Stimulated activated CD4-positive, alpha-beta T cell treated with anti-CD3 and anti-CD28 coated beads, TNF-alpha, amount 100 ng/mL, for 4 hours (primary cell): ENCODE measurements at regions not wholly inside any gene's neighbourhood (a gene's known extent, or its start where the extent isn't known, plus 50 kb on each side); places are given as distances from the start of the nearest gene placed in this dataset.

ENCODE experiments used
- DNase-seq, 3 experiments: peaks; one replicate each; pipeline ENCODE4 v3.0.0-alpha.2; 2020; ENCODE audit warnings: low read depth in 3 of 3

DNA sequence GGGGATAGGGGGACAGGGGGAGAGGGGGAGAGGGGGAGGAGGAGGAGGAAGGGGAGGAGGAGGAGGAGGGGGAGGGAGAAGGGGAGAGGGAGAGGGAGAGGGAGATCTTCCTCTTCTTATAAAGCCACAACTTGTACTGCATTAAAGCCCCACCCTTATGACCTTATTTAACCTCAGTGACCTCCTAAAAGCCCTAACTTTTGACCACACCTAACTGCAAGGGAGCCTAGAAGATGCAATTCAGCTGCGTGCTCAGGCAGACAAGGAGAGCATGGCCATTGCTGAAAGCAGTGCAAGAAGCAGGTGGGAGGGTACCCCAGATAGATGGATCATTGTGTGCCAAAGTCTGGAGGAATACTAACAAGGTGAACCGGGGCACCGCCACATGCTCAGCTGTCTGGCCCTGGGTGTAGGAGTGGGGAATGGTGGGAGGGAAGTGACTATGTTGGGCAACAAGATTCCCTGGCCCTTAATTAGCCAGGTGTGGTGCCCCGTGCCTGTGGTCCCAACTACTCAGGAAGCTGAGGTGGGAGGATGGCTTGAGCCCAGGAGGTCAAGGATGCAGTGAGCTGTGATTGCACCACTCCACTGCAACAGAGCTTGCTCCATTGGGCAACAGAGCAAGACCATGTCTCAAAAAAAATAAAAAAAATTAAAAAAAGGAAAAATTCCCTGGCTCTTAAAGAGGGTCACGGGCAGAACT lies 125.4 kb upstream of the BOD1 start:
- DNase-seq: no peak

DNA sequence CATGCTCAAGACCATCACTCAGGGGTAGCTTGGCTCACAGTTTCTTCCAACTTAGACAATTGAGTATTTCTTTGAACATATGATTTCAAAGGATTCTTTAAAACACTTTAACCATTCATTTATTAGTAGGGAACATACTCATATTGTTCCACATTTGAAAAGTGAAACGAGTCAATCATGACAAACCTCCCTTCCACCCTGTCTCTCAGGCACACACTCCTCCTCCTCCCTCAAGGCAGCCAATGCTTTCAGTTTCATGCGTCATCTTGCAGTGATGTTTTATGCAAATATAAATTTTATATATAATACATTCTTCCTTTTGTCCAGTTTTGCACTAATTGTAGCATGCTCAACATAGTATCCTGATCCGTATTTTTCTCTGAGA lies 126.0 kb upstream of the BOD1 start:
- DNase-seq: no peak

GRCh38 chr5:173743641-173744343 lies 127.3 kb upstream of the BOD1 start:
- no peak for DNase-seq

GRCh38 chr5:173744551-173744950 lies 128.1 kb upstream of the BOD1 start:
- no peak for DNase-seq

GRCh38 chr5:173745123-173745522 lies 128.7 kb upstream of the BOD1 start:
- DNase-seq: no peak

DNA sequence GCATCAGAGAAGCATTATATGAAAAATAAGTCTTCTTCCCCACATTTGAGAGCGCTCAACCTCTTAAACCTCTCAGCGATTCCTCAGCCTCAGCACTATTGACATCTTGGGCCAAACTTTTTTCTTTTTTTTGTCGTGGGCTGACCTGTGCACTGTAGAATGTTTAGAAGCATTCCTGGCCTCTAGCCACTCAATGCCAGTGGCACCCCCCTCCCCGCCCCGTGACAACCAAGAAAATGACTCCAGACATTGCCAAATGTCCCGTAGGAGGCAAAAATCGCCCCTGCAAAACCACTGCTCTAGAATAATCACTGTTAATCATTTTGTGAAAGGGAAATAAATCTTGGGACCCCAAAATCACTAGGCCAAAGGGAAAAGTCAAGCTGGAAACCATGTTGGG lies 129.1 kb upstream of the BOD1 start:
- DNase-seq: no peak

- DNase-seq: no peak
These were observed 129.7 kb upstream of the BOD1 start for GRCh38 chr5:173746047-173746646.

- no peak for DNase-seq
These were observed 131.4 kb upstream of the BOD1 start for GRCh38 chr5:173747876-173748275.

GRCh38 chr5:173750538-173751265 lies 134.3 kb upstream of the BOD1 start:
- no peak for DNase-seq

DNA sequence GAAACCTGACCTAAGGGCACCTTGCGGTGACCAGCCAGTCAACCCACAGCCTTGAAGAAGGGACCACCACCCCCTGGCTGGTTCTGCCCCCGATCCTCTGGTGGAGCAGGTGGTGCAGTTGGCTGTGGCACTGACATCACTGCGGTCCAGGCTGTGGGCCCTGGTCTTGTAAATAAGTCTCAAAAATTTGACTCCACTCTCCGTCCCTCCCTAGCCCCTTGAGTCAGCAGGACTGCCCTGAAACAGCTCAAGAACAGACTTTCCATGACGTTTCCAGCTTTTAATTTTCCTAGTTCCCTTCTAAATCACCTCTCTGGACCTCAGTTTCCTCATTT lies 134.8 kb upstream of the BOD1 start:
- DNase-seq: no peak

GRCh38 chr5:173752653-173753052 lies 135.5 kb upstream of the CPEB4 start:
- no peak for DNase-seq

DNA sequence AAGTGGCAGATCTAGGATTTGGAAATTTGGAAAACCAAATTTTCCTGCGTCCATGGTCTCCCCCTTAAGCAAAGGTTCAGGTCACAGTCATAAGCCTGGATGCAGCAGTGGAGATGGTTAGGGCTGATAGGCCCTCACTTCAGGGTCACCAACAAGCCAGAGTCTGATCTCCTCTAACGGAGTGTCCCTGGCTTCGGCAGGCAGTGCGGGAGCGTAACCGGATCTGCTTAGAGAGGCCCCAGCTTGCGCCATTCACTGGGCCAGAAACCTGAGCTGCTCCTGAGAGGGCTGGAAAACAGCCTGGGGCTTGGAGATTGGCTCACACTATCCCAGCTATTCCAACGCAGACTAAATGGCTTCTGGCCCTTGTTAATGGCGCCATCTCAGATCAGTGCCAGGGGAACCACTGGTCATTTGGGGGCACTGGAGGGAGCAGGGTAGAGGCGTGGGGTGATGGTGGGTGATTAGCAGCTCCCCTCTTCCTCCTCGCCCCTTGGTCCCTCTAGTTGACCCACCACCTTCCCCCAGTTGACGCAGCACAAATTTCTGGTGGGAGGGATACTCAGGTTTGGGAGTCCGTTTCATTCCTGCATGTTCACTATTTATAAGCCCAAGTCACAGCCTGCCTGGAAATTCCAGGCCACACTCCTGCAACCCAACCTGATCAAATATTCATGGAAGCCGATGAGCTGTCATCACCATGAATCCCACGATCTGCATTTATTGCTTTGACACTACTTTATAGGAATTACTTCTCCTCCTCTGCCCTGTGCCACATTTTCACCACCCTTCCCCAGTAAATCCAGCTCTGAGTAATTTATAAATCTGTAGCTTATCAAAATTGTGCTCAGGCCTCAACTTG lies 134.6 kb upstream of the CPEB4 start:
- no peak for DNase-seq

- no peak for DNase-seq
These were observed 132.8 kb upstream of the CPEB4 start for GRCh38 chr5:173755319-173755718.

- DNase-seq: no peak
These were observed 130.5 kb upstream of the CPEB4 start for GRCh38 chr5:173757403-173758209.

- no peak for DNase-seq
These were observed 129.5 kb upstream of the CPEB4 start for GRCh38 chr5:173758676-173759075.

DNA sequence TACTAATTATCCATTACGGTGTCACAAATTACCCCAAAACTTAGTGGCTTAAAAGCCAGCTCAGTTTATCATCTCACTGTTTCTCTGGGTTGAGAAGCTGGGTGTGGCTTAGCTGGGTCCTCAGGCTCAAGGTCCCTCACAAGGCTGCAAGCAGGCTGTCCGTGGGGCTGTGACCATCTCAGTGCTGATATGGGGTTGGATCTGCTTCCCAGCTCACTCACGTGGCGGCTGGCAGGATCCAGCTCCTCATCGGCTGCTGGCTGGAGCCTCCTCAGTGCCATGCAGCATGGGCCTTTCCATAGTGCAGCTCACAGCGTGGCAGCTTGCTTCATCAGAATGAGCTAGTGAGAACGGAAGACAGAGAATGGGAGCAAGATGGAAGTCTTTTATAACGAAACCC lies 128.5 kb upstream of the CPEB4 start:
- no peak for DNase-seq

- DNase-seq: no peak
These were observed 127.5 kb upstream of the CPEB4 start for GRCh38 chr5:173760461-173761177.

DNA sequence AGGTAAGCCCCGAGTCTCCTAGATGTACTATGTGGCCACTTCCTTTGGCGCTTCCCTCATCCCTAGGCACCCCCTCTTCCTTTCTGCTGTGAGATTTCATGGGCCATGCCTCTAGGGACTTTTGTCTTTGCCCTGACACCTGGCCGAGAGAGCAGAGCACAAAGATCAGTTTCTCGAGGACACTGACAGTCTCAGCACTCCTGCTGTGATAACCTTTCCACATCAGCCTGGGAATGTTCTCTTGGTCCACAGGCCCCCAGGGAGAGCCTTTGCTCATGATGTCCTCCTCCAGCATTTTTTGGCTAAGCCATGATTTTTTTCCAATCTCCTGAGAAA lies 127.0 kb upstream of the CPEB4 start:
- DNase-seq: no peak

GRCh38 chr5:173762045-173762444 lies 126.1 kb upstream of the CPEB4 start:
- no peak for DNase-seq

GRCh38 chr5:173762930-173763329 lies 125.2 kb upstream of the CPEB4 start:
- DNase-seq: no peak
